Left ventricle myocardium inferior (tissue), 1 donor: ENCODE measurements at regions not wholly inside any gene's neighbourhood (a gene's known extent, or its start where the extent isn't known, plus 50 kb on each side); places are given as distances from the start of the nearest gene placed in this dataset.

Experiments
- DNase-seq: peaks from one replicate; pipeline ENCODE4 v3.0.0-alpha.2; 2020
- H3K27ac ChIP-seq: fragments of 200-600 bp; replicated peaks from 2 replicates; pipeline ENCODE4 v1.8.0; 2021
- H3K27me3 ChIP-seq: fragments of 200-600 bp; 2 replicates; pipeline ENCODE4 v1.8.0; 2021; ENCODE audit warnings: low read depth
- H3K36me3 ChIP-seq: fragments of 200-600 bp; 2 replicates; pipeline ENCODE4 v1.8.0; 2021
- H3K4me1 ChIP-seq: fragments of 200-600 bp; 2 replicates; pipeline ENCODE4 v1.8.0; 2021
- H3K4me3 ChIP-seq: fragments of 200-600 bp; 2 replicates; pipeline ENCODE4 v1.8.0; 2021; ENCODE audit warnings: mild to moderate bottlenecking, moderate library complexity
- H3K9me3 ChIP-seq: fragments of 200-600 bp; replicated peaks from 2 replicates; pipeline ENCODE4 v1.8.0; 2021
- CTCF ChIP-seq: fragments of 200-600 bp; IDR thresholded peaks from 2 replicates; pipeline ENCODE4 v1.8.0; 2021; ENCODE audit warnings: antibody characterized with exemption, mild to moderate bottlenecking, borderline replicate concordance
- intact Hi-C: fragments of 100-400 bp; cut with micrococcal nuclease; formaldehyde crosslinking; loops from one replicate; pipeline ENCODE4 v1.11.0; 2022
- donor health status: DM: no; HTN: yes; CAD: no; lungs with severe emphysema.

GRCh38 chr14:82070753-82071152, 537.1 kb upstream of the SEL1L start:
- Histone ChIP-seq H3K27me3 (no peaks in the 10 kb centered on the region), H3K4me3 (no peak overlapping the region), H3K36me3 (no peaks in the 10 kb centered on the region), H3K9me3 (no peaks in the 10 kb centered on the region), H3K4me1 (no peaks in the 10 kb centered on the region), H3K27ac (no peak overlapping the region)
- intact Hi-C loops = no loop called here
- DNase-seq = no peak
- no peak for TF ChIP-seq CTCF

- intact Hi-C loops = no loop called here
- Histone ChIP-seq H3K4me3 (no peak overlapping the region), H3K9me3 (no peaks in the 10 kb centered on the region), H3K4me1 (no peaks in the 10 kb centered on the region), H3K36me3 (no peaks in the 10 kb centered on the region), H3K27ac (no peak overlapping the region), H3K27me3 (no peaks in the 10 kb centered on the region)
- TF ChIP-seq CTCF = no peak
- DNase-seq = no peak
Measured at GRCh38 chr14:82073547-82073946, 539.9 kb upstream of the SEL1L start.

GRCh38 chr14:82075566-82075965, 541.9 kb upstream of the SEL1L start:
- H3K27ac ChIP-seq = no peak overlapping the region
- H3K27me3 ChIP-seq = no peaks in the 10 kb centered on the region
- H3K4me3 ChIP-seq = no peak overlapping the region
- H3K36me3 ChIP-seq = no peaks in the 10 kb centered on the region
- H3K9me3 ChIP-seq = no peaks in the 10 kb centered on the region
- intact Hi-C loops = no loop called here
- TF ChIP-seq CTCF = no peak
- no peaks in the 10 kb centered on the region for H3K4me1 ChIP-seq
- peak; percentile 16 for DNase-seq

GRCh38 chr14:82079553-82079952, 545.9 kb upstream of the SEL1L start:
- Histone ChIP-seq H3K9me3 (no peaks in the 10 kb centered on the region), H3K27me3 (no peaks in the 10 kb centered on the region), H3K36me3 (no peaks in the 10 kb centered on the region), H3K4me3 (no peak overlapping the region), H3K27ac (no peak overlapping the region), H3K4me1 (no peaks in the 10 kb centered on the region)
- no peak for DNase-seq
- no peak for TF ChIP-seq CTCF
- intact Hi-C loops = no loop called here

- H3K4me3 ChIP-seq = no peak overlapping the region
- H3K36me3 ChIP-seq = no peaks in the 10 kb centered on the region
- no peaks in the 10 kb centered on the region for H3K9me3 ChIP-seq
- no peak for TF ChIP-seq CTCF
- H3K4me1 ChIP-seq = no peaks in the 10 kb centered on the region
- DNase-seq = no peak
- intact Hi-C loops = no loop called here
- H3K27me3 ChIP-seq = no peaks in the 10 kb centered on the region
- no peak overlapping the region for H3K27ac ChIP-seq
Measured at GRCh38 chr14:82080370-82080769, 546.7 kb upstream of the SEL1L start.

- no peak for DNase-seq
- intact Hi-C loops = no loop called here
Measured at GRCh38 chr14:82084813-82085212, 551.2 kb upstream of the SEL1L start.

More at GRCh38 chr14:82084813-82085212, 551.2 kb upstream of the SEL1L start:
- Histone ChIP-seq H3K4me1 (no peaks in the 10 kb centered on the region), H3K9me3 (no peaks in the 10 kb centered on the region), H3K36me3 (no peaks in the 10 kb centered on the region), H3K27me3 (no peaks in the 10 kb centered on the region), H3K27ac (no peak overlapping the region), H3K4me3 (no peak overlapping the region)
- TF ChIP-seq CTCF = no peak
